ENCODE measurements at regions not wholly inside any gene's neighbourhood (a gene's known extent, or its start where the extent isn't known, plus 50 kb on each side); places are given as distances from the start of the nearest gene placed in this dataset.
"Not testable (repeated sequence)": the region's sequence is repeated elsewhere in the genome, so short reads cannot be mapped to it uniquely, and the experiment has no call there.

DNA sequence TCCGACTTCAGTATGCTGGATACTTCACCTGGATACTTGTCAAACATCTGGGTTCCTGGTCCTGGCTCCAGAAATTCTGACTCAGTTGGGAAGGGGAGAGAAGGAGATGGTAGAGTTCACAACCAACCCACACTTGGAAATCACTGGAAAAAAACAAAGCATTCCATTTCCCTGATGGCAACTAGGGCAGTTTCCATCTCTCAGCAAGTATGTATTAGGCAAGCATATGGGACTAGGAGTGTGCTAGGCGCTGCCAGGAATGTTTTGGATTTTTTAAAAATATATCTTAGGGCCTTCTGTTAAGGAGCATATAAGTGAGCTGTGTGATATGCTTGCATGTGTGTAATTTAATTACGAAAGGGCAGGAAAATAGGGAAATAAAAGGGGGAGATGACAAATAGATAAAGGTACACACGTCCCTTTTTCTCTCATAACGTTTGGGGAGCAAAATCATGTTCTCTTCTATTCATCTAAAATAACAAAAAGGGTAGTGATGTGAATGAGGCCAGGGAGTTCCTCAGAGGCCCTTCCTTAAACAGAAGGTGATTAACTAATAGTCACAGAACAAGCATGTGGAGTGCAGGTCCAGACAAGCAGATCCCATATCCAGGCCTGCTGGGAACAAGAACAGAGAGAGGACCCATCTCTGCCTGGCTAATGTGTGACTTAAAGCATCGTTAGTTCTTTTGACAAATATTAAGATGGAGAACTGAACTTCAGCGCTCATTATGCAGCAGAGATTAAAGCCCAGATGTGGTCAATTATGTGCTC is 64.5 kb upstream of the NFE2L3 start:
- Mint-ChIP-seq H3K4me3 (no peak overlapping the region), H3K27ac (no peak overlapping the region), H3K4me1 (peaks cover 15% of the 10 kb centered on the region), H3K36me3 (no peaks in the 10 kb centered on the region), H3K9me3 (no peaks in the 10 kb centered on the region), H3K27me3 (no peaks in the 10 kb centered on the region)
- no peak for DNase-seq

DNA sequence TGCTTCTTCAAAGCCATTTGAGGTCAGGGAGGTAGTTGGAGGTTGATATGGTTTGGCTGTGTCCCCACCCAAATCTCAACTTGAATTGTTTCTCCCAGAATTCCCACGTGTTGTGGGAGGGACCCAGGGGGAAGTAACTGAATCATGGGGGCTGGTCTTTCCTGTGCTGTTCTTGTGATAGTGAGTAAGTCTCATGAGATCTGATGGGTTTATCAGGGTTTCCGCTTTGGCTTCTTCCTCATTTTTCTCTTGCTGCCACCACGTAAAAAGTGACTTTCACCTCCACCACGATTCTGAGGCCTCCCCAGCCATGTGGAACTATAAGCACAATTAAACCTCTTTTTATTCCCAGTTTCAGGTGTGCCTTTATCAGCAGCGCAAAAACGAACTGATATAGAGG is 62.5 kb upstream of the NFE2L3 start:
- H3K4me3 Mint-ChIP-seq, H3K9me3 Mint-ChIP-seq, H3K27ac Mint-ChIP-seq, H3K36me3 Mint-ChIP-seq, DNase-seq, H3K27me3 Mint-ChIP-seq: not testable (repeated sequence)
- H3K4me1 Mint-ChIP-seq, result peaks cover 15% of the 10 kb centered on the region

DNA sequence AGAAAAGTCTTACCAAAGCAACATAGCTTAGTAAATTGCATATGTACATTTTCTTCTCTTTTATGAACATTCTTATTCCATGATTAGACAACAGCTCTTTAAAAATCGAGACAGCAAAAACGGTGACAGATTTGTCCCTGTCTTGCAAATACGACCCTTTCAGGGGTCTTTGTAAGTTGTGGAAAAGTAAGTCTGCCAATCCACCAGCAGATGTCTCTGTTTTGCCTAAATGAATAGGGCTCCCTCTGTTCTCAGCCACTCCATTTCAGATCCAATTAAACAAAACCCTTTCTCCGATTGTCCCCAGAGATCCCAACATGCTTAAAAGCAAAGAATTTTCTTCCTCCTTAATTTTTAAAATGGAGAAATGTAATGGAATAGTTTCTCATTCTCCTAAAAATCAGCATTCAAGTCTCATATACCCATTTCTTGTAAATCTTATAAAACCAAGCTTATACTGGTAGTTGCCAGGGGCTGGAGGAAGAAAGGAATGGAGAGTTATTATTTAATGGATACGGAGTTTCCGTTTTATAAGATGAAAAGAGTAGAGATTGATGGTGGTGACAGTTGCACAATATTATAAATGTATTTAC is 61.0 kb upstream of the NFE2L3 start:
- no peaks in the 10 kb centered on the region for H3K27me3 Mint-ChIP-seq
- no peaks in the 10 kb centered on the region for H3K9me3 Mint-ChIP-seq
- H3K36me3 Mint-ChIP-seq, result no peaks in the 10 kb centered on the region
- peak overlapping the region; percentile 16 for H3K27ac Mint-ChIP-seq
- peaks cover 24% of the 10 kb centered on the region for H3K4me1 Mint-ChIP-seq
- no peak overlapping the region for H3K4me3 Mint-ChIP-seq
- DNase-seq, result no peak

DNA sequence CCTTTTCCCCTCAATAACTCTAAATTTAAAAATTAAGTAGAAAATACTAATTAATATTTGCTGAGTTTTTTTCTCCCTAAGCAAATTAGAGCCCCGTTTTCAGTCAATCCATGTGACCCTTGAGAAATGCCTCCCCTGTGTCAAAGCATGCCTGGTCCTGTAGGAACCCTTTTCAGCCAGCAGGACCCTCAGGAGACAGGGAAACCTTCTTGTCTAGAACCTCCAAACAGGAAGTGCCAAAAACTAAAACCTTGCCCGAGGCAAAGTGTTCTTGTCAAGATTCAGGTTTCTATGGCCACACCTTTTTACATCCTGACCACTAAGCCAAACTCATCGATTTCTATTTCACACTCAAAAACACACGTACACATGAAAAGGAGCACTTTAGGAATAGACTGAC is 60.1 kb upstream of the NFE2L3 start:
- Mint-ChIP-seq H3K9me3 (no peaks in the 10 kb centered on the region), H3K4me3 (no peak overlapping the region), H3K4me1 (peaks cover 32% of the 10 kb centered on the region), H3K27me3 (no peaks in the 10 kb centered on the region), H3K27ac (peak overlapping the region; percentile 13), H3K36me3 (no peaks in the 10 kb centered on the region)
- no peak for DNase-seq

DNA sequence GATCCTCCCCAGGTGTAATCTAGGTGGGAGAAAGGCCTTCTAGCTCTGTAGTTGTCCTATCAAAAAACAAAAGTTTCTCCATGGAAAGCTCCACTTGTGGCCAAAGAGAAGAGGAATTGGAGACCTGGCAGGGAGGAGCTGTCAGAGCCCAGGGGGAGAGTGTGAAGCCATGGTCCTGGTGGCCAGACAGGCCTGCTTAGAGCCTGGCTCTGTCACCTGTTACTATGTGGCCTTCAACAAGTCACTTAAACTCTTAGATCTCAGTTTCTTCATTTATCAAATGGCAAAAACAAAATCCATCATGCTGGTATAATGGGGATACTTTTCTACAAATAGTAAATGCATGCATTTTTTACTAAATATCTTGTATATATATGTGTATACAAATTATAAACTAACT is 59.0 kb upstream of the NFE2L3 start:
- Mint-ChIP-seq H3K4me1 (peaks cover 42% of the 10 kb centered on the region), H3K9me3 (no peaks in the 10 kb centered on the region), H3K36me3 (peaks cover 5% of the 10 kb centered on the region), H3K27me3 (no peaks in the 10 kb centered on the region), H3K4me3 (no peak overlapping the region), H3K27ac (peak overlapping the region; percentile 18)
- no peak for DNase-seq

DNA sequence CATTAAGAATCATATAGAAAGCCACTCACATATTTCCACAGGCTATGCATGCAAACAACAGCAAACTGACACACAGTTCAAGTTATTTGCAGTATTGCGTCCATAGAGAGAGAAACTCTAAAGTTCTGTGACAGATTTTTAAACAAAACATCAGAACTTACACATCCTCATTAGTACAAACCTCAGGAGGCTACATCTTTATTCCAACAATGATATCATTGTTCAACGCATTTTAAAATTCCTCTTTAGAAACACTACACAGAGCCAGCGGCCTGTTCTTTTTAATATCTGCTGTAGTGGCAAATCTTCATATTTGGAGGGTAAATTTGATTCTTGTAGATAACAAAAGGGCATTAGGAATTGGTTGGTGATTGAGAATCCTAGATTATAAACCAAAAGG is 55.9 kb upstream of the NFE2L3 start:
- Mint-ChIP-seq H3K27ac (no peak overlapping the region), H3K4me3 (no peak overlapping the region), H3K4me1 (peaks cover 57% of the 10 kb centered on the region), H3K36me3 (peaks cover 5% of the 10 kb centered on the region), H3K27me3 (no peaks in the 10 kb centered on the region), H3K9me3 (no peaks in the 10 kb centered on the region)
- DNase-seq, result no peak

DNA sequence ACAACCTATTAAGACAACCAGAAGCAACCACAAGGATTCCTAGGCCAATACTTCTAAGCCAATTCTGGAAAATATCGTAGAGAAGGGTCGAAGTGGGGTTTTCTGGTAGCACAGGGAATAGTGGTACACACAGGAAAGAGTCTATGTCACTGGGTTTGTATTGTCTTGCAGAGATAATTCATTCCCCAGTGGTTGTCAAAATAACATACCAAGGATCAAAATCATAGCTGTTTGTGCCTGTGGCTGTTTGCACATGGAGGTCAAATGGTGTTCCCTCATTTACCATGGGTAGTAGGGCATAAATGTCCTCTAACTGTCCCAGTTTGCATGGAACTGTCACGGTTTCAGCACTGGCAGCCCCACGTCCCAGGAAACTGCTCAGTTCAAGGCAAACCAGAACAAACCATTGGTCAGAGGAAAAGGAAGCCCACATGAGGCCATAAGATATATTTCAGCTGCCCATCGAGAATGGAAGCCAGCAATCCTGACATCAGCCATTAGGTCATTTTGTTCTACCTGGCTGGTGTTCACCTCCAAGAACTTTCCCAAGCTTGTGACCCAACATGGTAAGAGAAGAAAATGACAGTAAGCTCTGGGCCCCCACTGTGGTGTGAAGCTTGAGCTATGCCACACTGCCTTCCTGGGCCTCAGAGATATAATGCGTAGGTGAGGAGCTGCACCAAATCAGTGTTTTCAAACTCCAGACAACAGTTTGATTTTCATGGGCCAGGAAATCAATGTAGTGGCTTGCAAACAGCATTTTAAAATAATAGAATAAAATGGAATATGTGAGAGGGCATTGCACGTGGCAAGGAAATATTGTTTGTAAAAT is 53.9 kb upstream of the NFE2L3 start:
- peak overlapping the region; percentile 54 for H3K4me3 Mint-ChIP-seq
- H3K4me1 Mint-ChIP-seq, result peaks cover 59% of the 10 kb centered on the region
- DNase-seq, result no peak

DNA sequence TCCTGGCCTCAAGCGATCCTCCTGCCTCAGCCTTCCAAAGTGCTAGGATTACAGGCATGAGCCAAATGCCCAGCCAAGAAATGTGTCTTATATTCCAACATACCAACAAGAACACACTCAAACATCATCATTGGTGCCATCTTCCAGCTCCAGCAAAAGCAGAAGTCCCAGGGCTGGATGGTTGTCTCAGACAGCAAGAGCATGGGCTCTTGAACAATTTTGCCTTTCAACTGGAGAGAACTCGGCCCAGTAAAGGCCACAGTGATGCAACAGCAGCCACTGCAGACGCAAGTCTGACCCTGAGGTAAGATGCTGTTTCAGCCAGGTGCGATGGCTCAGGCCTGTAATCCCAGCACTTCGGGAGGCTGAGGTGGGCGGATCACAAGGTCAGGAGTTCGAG is 52.8 kb upstream of the NFE2L3 start:
- no peak for DNase-seq
- Mint-ChIP-seq H3K4me1 (peaks cover 59% of the 10 kb centered on the region), H3K4me3 (no peak overlapping the region), H3K27me3 (no peaks in the 10 kb centered on the region), H3K9me3 (no peaks in the 10 kb centered on the region), H3K36me3 (peaks cover 5% of the 10 kb centered on the region), H3K27ac (peak overlapping the region; percentile 47)

More for the DNA sequence above, 53.9 kb upstream of the NFE2L3 start:
- Mint-ChIP-seq H3K27me3 (no peaks in the 10 kb centered on the region), H3K9me3 (no peaks in the 10 kb centered on the region), H3K27ac (peak overlapping the region; percentile 94), H3K36me3 (peaks cover 5% of the 10 kb centered on the region)

DNA sequence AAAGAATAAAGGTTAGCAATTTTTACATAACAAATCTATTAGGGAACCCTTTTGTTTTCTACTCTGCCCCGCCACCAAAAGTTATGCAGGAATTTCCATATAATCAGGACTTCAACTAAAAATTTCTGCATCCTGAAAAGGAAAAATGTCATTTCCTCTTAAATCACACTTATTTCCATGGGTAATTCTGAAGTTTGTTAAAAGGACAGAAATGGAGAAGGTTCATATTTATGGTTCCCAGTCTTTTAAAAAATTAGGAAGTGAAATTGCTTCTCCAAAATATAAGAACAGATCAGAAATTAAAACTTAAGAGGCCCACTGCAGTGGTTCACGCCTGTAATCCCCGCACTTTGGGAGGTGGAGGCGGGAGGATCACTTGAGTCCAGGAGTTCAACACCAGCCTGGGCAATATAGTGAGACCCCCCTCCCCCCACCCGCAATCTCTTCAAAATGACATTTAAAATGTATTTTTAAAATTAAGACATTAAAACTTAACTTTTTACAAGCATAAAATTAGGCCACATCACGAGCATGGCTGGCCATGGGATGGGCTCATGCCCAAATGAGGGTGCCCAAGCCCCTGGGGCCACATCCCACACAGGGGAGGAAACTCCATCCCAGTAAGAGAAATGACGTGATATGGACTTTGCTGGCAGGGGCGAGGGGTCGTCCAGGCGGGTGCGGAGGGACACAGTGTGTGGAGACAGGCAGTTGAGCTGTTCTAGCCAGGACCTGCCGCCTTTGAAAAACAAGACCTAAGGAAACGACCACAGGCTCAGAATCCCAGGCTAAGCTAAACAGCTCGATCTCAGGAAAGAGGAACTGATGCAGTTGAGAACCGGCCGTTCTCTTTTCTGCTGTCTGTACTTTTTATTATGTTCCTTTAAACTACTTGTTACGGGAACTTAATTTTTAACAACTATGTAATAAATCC is 51.3 kb upstream of the NFE2L3 start:
- DNase-seq, result no peak
- Mint-ChIP-seq H3K4me3 (peak overlapping the region; percentile 86), H3K27me3 (no peaks in the 10 kb centered on the region), H3K4me1 (peaks cover 52% of the 10 kb centered on the region), H3K9me3 (no peaks in the 10 kb centered on the region), H3K36me3 (peaks cover 9% of the 10 kb centered on the region), H3K27ac (peak overlapping the region; percentile 94)

DNA sequence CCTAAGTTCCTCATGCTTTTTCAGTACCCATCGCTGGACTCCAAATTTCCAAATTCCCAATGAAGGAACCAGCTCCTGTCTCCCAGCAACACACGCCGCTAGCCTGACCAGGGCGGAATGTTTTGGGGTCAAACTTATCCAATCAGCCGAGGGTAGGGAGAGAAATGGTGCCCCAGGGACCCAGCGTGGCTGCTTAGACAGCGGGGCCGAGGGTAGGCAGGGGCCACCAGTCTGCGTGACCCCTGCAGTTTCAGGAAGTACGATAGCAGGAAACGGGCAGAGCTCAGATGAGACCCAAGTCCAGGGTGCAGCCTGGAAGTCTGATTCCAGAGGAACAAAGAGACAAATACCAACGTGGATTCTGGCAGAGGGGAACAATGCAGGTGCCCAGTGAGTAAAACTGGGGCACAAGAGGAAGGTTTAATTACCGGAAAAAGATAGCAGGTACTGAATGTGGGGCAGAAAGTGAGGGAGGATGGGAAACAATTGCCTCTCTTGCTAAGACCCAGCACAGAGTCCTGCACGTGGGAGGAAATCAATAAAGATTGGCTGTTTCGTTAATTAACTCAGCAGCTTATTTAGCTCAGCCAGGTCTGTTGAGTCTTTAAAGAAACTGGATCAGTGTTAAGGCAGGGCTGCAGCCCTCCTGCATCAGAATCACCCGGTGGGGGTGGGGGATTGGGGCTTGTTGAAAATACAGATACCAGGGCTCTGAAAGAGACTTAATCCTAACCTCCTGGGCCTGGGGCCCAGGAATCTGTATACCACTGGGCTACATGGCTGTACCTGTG is 50.4 kb upstream of the NFE2L3 start:
- Mint-ChIP-seq H3K36me3 (peaks cover 9% of the 10 kb centered on the region), H3K27ac (peak overlapping the region; percentile 94), H3K27me3 (no peaks in the 10 kb centered on the region), H3K4me1 (peaks cover 46% of the 10 kb centered on the region), H3K9me3 (no peaks in the 10 kb centered on the region), H3K4me3 (peak overlapping the region; percentile 86)
- DNase-seq, result no peak

DNA sequence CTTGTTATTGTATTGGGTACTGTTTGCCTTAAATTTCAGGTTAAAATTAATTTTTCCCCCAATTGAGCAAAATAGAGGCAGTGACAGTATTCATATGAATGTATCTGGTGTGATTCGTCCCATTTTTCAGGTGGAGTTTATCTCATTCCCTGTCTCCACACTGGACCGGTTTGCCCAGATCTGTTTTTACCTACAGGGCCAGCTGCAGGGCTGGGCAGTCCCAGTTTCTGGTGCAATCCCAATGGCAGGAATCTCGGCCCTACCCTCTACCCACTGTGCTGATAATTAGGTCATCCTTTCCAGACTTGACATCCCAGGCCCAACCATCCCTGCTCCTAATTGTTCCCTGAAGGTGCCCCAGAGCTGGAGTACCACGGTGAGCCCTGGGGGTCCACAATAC is 49.8 kb upstream of the NFE2L3 start:
- peaks cover 9% of the 10 kb centered on the region for H3K36me3 Mint-ChIP-seq
- no peaks in the 10 kb centered on the region for H3K27me3 Mint-ChIP-seq
- H3K4me3 Mint-ChIP-seq, result peak overlapping the region; percentile 86
- H3K9me3 Mint-ChIP-seq, result no peaks in the 10 kb centered on the region
- H3K27ac Mint-ChIP-seq, result peak overlapping the region; percentile 94
- no peak for DNase-seq
- H3K4me1 Mint-ChIP-seq, result peaks cover 41% of the 10 kb centered on the region
